Ovary (tissue), 7 donors: ENCODE measurements at regions not wholly inside any gene's neighbourhood (a gene's known extent, or its start where the extent isn't known, plus 50 kb on each side); places are given as distances from the start of the nearest gene placed in this dataset.
A peak's percentile ranks its signal among the peaks of the same experiment; 100 is the strongest.

Experiments used
- DNase-seq, 5 donors: peaks; one replicate each; pipeline ENCODE4 v3.0.0-alpha.2; 2019 to 2020
- H3K27ac ChIP-seq, 2 donors: fragments of 200-600 bp; one replicate each; pipeline versions ENCODE4 v1.5.1 to v1.8.0; 2019 to 2022
- H3K27me3 ChIP-seq: fragments of 200-600 bp; one replicate; pipeline ENCODE4 v1.8.0; 2022
- H3K36me3 ChIP-seq: fragments of 200-600 bp; sonication (generic); one replicate; pipeline ENCODE4 v1.5.1; 2019
- H3K4me1 ChIP-seq: one replicate; pipeline ENCODE4 v1.8.1; 2013; ENCODE audit warnings: mild to moderate bottlenecking, moderate library complexity; ENCODE audit not compliant: insufficient read depth
- H3K4me3 ChIP-seq: fragments of 200-600 bp; sonication (generic); one replicate; pipeline ENCODE4 v1.5.1; 2017
- H3K9me3 ChIP-seq, 2 donors: fragments of 200-600 bp in 1 of 2; sonication (generic) in 1 of 2; one replicate each; pipeline versions ENCODE4 v1.5.1 to v1.8.1; 2013 to 2019; ENCODE audit warnings: mild to moderate bottlenecking in 1 of 2, moderate library complexity in 1 of 2
- CTCF ChIP-seq, 3 donors: fragments of 450-650 bp in 2 of 3; fragments of 200-600 bp in 1 of 3; IDR thresholded peaks; one replicate each; pipeline versions ENCODE4 v1.5.1 to v1.8.0; 2016 to 2022; ENCODE audit warnings: antibody characterized with exemption in 3 of 3, mild to moderate bottlenecking in 1 of 3
- EP300 ChIP-seq: sonication (generic); formaldehyde crosslinking; IDR thresholded peaks from one replicate; pipeline ENCODE4 v1.6.1; 2017; ENCODE audit warnings: antibody characterized with exemption
- POLR2A ChIP-seq: fragments of 450-650 bp; IDR thresholded peaks from one replicate; pipeline ENCODE4 v1.6.1; 2017; ENCODE audit warnings: antibody characterized with exemption, mild to moderate bottlenecking, moderate library complexity
- WGBS, 3 donors: extraction: QIAGEN DNeasy Blood & Tissue Kit in 1 of 3; methylation state at CpG; one replicate each; pipeline versions ENCODE4 v1.1.5 to v1.1.7; 2013 to 2017; 5-methylcytosine and 5-hydroxymethylcytosine counted together
- intact Hi-C, 4 donors: fragments of 100-400 bp; cut with DNase I; formaldehyde crosslinking; loops; one replicate each; pipeline versions ENCODE4 v1.11.0 to v1.15.1; 2022 to 2023
- donor health status: DM: no; HTN: no; CAD: no; lungs with moderate emphysema.
- donor health status: DM: no; HTN: no; CAD: no.
- donor health status: Bipolar disorder and iron deficiency.
- donor health status: DM: no; HTN: no; CAD: no.
- donor health status: DM: yes; HTN: yes; CAD: no.

- TF ChIP-seq POLR2A (no peak), CTCF (IDR thresholded peaks at IDR 0.05) (no peak), EP300 (no peak)
- 75 to 91% (median 88%) methylated on average over 8 of the region's 8 CpGs for WGBS, 3 donors
- intact Hi-C loops, result loop anchor here in 1 of 4 donors (10.0 kb wide), 1 partner anchor 101 kb away; no protein-coding TSS in a partner anchor
- no peaks in the 10 kb centered on the region for H3K27me3 ChIP-seq
- no peak for DNase-seq
- H3K4me1 ChIP-seq, result peaks cover 18% of the 10 kb centered on the region
- H3K4me3 ChIP-seq, result no peak overlapping the region
- no peaks in the 10 kb centered on the region for H3K36me3 ChIP-seq
- no peak overlapping the region for H3K27ac ChIP-seq
- H3K9me3 ChIP-seq, result no peaks in the 10 kb centered on the region
These were observed 184.4 kb downstream of the ERMARD start for GRCh38 chr6:169935861-169936260.

- 75 to 85% (median 79%) methylated on average over 14 of the region's 14 CpGs for WGBS, 3 donors
- Histone ChIP-seq H3K27me3 (no peaks in the 10 kb centered on the region), H3K36me3 (no peaks in the 10 kb centered on the region), H3K27ac (no peak overlapping the region), H3K4me3 (no peak overlapping the region), H3K4me1 (peaks cover 17% of the 10 kb centered on the region), H3K9me3 (no peaks in the 10 kb centered on the region)
- TF ChIP-seq POLR2A (no peak), CTCF (IDR thresholded peaks at IDR 0.05) (no peak), EP300 (no peak)
- no peak for DNase-seq
- intact Hi-C loops, result loop anchor here in 1 of 4 donors (10.0 kb wide), 1 partner anchor 101 kb away; no protein-coding TSS in a partner anchor
These were observed 183.9 kb downstream of the ERMARD start for GRCh38 chr6:169935348-169935718.

GRCh38 chr6:169934699-169935347 lies 183.4 kb downstream of the ERMARD start:
- no peak for TF ChIP-seq CTCF (IDR thresholded peaks at IDR 0.05)
- no peak for TF ChIP-seq EP300
- no peak for TF ChIP-seq POLR2A
- no peak overlapping the region for H3K4me3 ChIP-seq
- peaks cover 17% of the 10 kb centered on the region for H3K4me1 ChIP-seq
- H3K27ac ChIP-seq, result no peak overlapping the region
- H3K9me3 ChIP-seq, result no peaks in the 10 kb centered on the region
- 76 to 90% (median 79%) methylated on average over 22 of the region's 22 CpGs for WGBS, 3 donors
- H3K27me3 ChIP-seq, result no peaks in the 10 kb centered on the region
- H3K36me3 ChIP-seq, result no peaks in the 10 kb centered on the region
- intact Hi-C loops, result loop anchor here in 1 of 4 donors (10.0 kb wide), 1 partner anchor 100 kb away; no protein-coding TSS in a partner anchor
- no peak for DNase-seq

GRCh38 chr6:169933839-169934698 lies 182.6 kb downstream of the ERMARD start:
- H3K4me3 ChIP-seq, result no peak overlapping the region
- no peaks in the 10 kb centered on the region for H3K36me3 ChIP-seq
- no peak for TF ChIP-seq CTCF (IDR thresholded peaks at IDR 0.05)
- intact Hi-C loops, result loop anchor here in 1 of 4 donors (10.0 kb wide), 1 partner anchor 99 kb away; no protein-coding TSS in a partner anchor
- H3K27me3 ChIP-seq, result no peaks in the 10 kb centered on the region
- 30 to 55% (median 30%) methylated on average over 37 of the region's 37 CpGs for WGBS, 3 donors
- DNase-seq, result peak; percentile 75 to 92 (median 86)
- peaks cover 17% of the 10 kb centered on the region for H3K4me1 ChIP-seq
- H3K27ac ChIP-seq, result no peak overlapping the region
- H3K9me3 ChIP-seq, result no peaks in the 10 kb centered on the region
